ENCODE measurements at regions not wholly inside any gene's neighbourhood (a gene's known extent, or its start where the extent isn't known, plus 50 kb on each side); places are given as distances from the start of the nearest gene placed in this dataset.

GRCh38 chr9:82586918-82587356 is 476.0 kb downstream of the RASEF start:
- Histone ChIP-seq H2AFZ (ENCODE audit: low read length) (no peak overlapping the region), H3K27me3 (ENCODE audit: insufficient read depth, low read length, poor library complexity, severe bottlenecking) (no peaks in the 10 kb centered on the region), H3K36me3 (ENCODE audit: insufficient read depth, low read length) (no peaks in the 10 kb centered on the region), H3K79me2 (ENCODE audit: insufficient read depth, low read length) (no peaks in the 10 kb centered on the region), H3K4me1 (ENCODE audit: insufficient read depth, low read length, poor library complexity, severe bottlenecking) (peaks cover under 1% of the 10 kb centered on the region), H3K9me2 (replicated peaks; ENCODE audit: low read depth, low read length) (no peaks in the 10 kb centered on the region), H3K4me2 (ENCODE audit: low read depth, low read length, poor library complexity, severe bottlenecking) (no peak overlapping the region), H3K9me3 (ENCODE audit: insufficient read depth, low read depth, low read length) (no peaks in the 10 kb centered on the region), H4K20me1 (ENCODE audit: insufficient read depth, low read length, poor library complexity, severe bottlenecking) (no peaks in the 10 kb centered on the region), H3K9ac (ENCODE audit: low read depth, low read length, poor library complexity, severe bottlenecking) (no peak overlapping the region), H3K4me3 (ENCODE audit: low read length, poor library complexity, severe bottlenecking) (no peak overlapping the region), H3F3A (ENCODE audit: low read depth) (no peaks in the 10 kb centered on the region)
- TF ChIP-seq CTCF (conservative IDR thresholded peaks at IDR 0.05; ENCODE audit: low read length) (no peak), EZH2phosphoT487 (IDR thresholded peaks at IDR 0.05; ENCODE audit: borderline replicate concordance) (no peak)

- Histone ChIP-seq H3K9ac (ENCODE audit: low read depth, low read length, poor library complexity, severe bottlenecking) (no peak overlapping the region), H3K9me2 (replicated peaks; ENCODE audit: low read depth, low read length) (no peaks in the 10 kb centered on the region), H3F3A (ENCODE audit: low read depth) (no peaks in the 10 kb centered on the region; the same call in 1 of the 2 replicates), H2AFZ (ENCODE audit: low read length) (no peak overlapping the region), H3K9me3 (ENCODE audit: insufficient read depth, low read depth, low read length) (no peaks in the 10 kb centered on the region), H3K4me1 (ENCODE audit: insufficient read depth, low read length, poor library complexity, severe bottlenecking) (peaks cover 16% of the 10 kb centered on the region), H3K27me3 (ENCODE audit: insufficient read depth, low read length, poor library complexity, severe bottlenecking) (no peaks in the 10 kb centered on the region), H3K4me2 (ENCODE audit: low read depth, low read length, poor library complexity, severe bottlenecking) (no peak overlapping the region), H4K20me1 (ENCODE audit: insufficient read depth, low read length, poor library complexity, severe bottlenecking) (no peaks in the 10 kb centered on the region), H3K36me3 (ENCODE audit: insufficient read depth, low read length) (no peaks in the 10 kb centered on the region), H3K4me3 (ENCODE audit: low read length, poor library complexity, severe bottlenecking) (no peak overlapping the region), H3K79me2 (ENCODE audit: insufficient read depth, low read length) (no peaks in the 10 kb centered on the region)
- TF ChIP-seq EZH2phosphoT487 (IDR thresholded peaks at IDR 0.05; ENCODE audit: borderline replicate concordance) (no peak), CTCF (conservative IDR thresholded peaks at IDR 0.05; ENCODE audit: low read length) (no peak)
These were observed 474.4 kb downstream of the RASEF start for GRCh38 chr9:82588301-82589180.

- Histone ChIP-seq H3K4me1 (ENCODE audit: insufficient read depth, low read length, poor library complexity, severe bottlenecking) (peaks cover 31% of the 10 kb centered on the region), H3K9me2 (replicated peaks; ENCODE audit: low read depth, low read length) (no peaks in the 10 kb centered on the region), H3F3A (ENCODE audit: low read depth) (no peaks in the 10 kb centered on the region; the same call in 1 of the 2 replicates), H2AFZ (ENCODE audit: low read length) (no peak overlapping the region), H3K27me3 (ENCODE audit: insufficient read depth, low read length, poor library complexity, severe bottlenecking) (no peaks in the 10 kb centered on the region), H4K20me1 (ENCODE audit: insufficient read depth, low read length, poor library complexity, severe bottlenecking) (no peaks in the 10 kb centered on the region), H3K9me3 (ENCODE audit: insufficient read depth, low read depth, low read length) (no peaks in the 10 kb centered on the region), H3K36me3 (ENCODE audit: insufficient read depth, low read length) (no peaks in the 10 kb centered on the region), H3K4me2 (ENCODE audit: low read depth, low read length, poor library complexity, severe bottlenecking) (no peak overlapping the region), H3K9ac (ENCODE audit: low read depth, low read length, poor library complexity, severe bottlenecking) (no peak overlapping the region), H3K4me3 (ENCODE audit: low read length, poor library complexity, severe bottlenecking) (no peak overlapping the region), H3K79me2 (ENCODE audit: insufficient read depth, low read length) (no peaks in the 10 kb centered on the region)
- TF ChIP-seq EZH2phosphoT487 (IDR thresholded peaks at IDR 0.05; ENCODE audit: borderline replicate concordance) = no peak
- no peak for TF ChIP-seq CTCF (conservative IDR thresholded peaks at IDR 0.05; ENCODE audit: low read length)
These were observed 472.1 kb downstream of the RASEF start for GRCh38 chr9:82590845-82591244.

Data from Loucy (cell line).